Endometrium (tissue), 2 donors: ENCODE measurements at regions not wholly inside any gene's neighbourhood (a gene's known extent, or its start where the extent isn't known, plus 50 kb on each side); places are given as distances from the start of the nearest gene placed in this dataset.
"Not testable (repeated sequence)": the region's sequence is repeated elsewhere in the genome, so short reads cannot be mapped to it uniquely, and the experiment has no call there.

Experiments
- FAIRE-seq: peaks from 2 replicates; lab custom pipeline; 2012; peaks lifted over from hg19 to GRCh38; lab: Jason Lieb, UNC
- donor health status: control.
- donor health status: control.

DNA sequence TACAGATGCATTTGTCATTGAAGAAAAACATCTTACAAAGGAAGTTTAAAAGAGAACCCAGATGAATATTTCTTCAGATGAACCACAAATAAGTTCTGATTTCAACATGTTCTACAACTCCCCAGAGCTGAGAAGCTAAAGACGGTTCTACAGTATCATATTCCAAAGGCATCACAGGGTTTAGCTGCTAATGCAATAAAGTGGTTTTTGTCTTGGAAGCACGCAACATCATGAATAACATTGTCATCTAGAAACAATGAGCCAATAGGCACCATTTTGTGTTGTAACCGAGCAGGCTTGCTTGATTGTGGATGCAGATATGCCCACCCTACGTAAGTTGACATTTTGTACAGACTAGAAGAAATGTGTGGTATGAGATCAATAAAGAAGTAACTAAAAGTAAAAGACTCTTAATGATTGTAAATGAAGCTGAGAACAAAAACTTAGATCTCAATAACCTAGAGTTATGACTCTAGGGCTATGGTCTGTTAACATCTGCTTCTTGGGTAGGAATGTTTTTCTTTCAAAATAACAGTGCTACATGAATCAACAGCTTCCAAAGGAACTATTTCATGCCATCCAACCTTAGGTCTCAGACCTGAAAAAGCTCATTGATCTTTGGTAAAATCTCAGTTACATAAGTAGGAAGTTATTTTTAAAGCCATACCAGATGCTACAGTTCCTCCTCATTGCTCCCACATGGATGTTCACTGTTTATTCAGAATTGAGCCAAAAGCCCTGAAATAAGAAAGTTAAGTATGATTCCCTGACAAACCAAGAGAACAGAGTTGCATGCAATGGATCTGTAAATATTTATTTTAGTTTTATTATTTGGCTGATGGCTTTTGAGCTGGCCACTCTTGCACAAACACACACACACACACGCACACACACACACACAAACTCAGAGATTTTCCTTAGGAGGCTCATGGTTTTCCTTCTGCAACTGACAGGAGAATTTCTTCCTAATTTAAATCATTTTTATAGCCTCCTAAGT, 118.7 kb upstream of the SLCO6A1 start:
- FAIRE-seq: peak; percentile 97

DNA sequence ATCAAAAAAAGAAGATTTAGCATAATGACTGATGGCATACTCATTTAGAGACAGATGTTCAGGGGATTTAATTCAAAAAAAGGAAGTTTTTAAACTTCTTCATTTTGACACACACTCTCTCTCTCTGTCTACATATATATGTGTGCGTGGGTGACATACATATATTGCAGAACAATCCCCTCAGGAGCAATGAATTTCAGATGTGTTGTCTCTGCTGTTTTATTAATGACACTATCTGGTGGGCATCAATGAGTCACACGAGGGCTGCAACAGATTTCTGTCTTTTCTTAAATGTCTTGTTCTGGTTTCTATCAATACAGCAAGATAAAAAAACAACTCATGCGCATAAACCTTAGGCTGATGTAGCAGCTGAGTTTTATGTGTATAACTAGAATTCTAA, 123.5 kb upstream of the SLCO6A1 start:
- FAIRE-seq: no peak

DNA sequence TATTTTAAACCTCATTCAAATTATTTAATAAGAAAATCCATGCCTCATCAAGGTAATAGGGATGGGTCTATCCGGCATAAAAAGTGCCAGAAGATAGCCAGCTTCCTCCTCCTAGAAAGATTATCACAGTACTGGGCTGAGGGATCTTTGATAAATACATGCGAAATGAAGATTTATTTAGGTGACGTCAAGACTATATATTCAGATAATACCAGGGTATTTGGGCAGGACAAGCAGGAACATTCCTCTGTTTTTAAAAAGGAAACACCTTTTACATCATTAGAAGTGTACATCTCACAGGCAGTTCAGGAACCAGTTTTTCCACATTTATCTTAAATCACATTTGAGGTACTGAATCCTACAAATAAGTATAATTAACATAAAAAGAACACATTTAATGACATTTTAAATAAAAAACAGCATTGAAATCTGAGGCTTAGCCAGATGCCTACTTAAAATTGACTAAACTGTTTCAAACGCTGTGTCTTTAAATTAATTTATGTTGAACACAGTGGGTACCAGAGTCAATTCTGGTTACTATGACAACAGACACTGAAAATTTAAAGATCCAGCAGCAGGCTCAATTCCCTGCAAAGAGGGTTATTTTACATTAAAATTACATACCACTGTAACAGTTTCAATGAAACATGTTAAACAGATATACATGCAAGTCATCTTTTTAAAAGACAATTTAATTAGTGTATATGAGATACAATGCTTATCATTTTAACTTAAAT, 124.7 kb upstream of the SLCO6A1 start:
- FAIRE-seq: no peak

DNA sequence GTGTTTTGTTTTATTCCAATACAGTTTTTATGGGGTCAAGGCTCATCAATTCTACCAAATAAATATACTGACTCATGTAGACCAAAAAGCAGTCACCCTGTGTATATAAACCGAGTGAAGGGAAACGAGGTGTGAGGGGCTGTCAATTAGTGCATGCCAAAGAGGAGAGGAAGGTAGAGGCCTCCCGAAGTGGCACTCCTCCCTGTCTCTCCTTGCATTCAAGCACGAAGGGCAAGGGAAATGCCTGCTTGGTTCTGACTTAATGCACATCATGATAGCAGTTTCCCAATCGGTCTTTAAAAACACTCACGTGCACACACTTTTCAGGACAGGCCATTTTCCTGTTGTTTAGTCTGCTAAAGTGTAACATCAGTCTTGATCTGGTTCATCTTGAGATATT, 125.6 kb upstream of the SLCO6A1 start:
- FAIRE-seq: no peak

DNA sequence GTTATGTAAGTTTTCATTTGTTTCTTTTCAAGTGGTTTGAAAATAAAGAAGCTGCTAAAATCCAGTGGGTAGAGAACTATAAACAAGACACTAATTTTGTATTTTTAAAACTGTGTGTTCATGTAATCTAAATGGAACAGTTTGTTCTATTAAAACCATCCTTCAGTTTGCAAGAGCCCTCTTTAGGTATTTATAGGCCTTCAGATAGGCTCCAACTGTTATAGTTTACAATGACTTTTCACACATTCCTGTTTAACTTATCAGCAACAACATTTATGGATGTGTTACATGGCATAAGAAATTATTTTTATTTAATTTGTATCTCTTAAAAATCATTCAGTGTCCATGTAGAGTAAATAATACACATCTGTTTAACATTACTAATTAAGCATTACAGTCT, 126.7 kb upstream of the SLCO6A1 start:
- no peak for FAIRE-seq

DNA sequence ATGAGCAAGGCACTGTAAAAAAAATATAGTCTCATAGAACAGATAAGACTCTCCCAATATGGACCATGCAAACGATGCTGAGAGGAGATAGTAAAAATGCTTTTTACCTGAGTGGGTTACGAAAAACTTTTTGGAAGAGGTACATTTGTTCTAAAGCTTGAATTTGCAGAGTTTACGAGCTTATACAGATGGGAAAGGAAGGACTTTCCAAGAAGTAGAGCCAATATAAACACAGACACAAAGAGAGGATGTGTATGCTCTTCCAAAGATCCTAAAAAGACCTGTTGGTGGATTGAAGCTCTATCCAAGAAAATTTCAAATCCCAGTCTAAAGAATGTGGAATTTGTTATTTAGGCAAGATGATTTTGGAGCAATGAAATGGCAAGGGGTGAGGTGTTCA, 127.1 kb upstream of the SLCO6A1 start:
- FAIRE-seq: no peak

DNA sequence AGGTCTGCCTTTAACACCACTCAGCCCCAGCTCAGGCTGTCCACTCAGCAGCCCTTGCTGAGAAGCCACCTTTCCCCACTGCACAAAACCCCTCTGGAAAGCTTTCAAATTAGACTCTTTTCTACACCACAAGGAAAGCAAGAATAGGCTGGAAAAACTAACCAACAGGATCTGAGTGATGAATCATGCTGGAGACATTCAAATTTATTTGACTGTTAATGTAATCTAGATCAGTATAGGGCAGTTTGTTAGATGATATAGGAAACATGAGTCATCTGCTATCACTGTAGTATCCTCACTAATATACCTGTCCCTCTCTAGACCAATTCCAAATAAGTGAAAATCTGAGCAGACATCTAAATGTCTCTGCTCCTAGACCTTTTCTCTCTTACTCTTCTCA, 127.8 kb upstream of the PAM start:
- no peak for FAIRE-seq

DNA sequence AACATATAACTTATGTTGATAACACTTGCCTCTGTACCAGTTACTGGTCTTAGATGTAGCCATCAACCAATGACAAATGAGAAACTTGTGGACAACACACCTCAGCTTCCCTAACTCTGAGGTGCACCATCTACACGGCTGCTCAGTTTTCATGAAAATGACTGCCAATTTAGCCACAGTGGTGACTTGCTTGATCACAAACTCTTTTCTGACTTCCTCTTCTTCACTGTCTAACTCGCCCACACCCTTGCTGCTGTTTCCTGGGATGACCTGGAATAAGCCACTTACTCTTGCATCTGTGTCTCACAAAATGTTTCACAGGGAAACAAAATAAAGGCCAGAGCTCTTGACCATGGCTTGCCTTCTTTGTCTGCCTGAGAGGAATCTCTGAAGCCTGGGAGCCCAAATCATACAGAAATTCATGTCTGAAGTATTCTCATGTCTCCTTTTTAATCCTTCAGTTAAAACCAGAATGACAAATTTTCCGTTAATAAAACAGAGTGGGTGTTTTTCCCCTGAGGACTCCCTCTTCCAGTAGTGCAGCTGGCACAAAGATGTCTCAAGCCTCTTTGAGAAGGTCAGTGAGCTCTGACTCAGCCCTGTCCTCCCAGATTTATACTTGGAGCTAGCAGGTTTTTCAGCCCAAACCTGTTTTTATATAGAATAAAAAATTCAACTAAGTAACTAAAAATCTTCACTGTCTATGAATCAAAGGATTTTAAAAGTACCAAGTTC, 126.5 kb upstream of the PAM start:
- no peak for FAIRE-seq

DNA sequence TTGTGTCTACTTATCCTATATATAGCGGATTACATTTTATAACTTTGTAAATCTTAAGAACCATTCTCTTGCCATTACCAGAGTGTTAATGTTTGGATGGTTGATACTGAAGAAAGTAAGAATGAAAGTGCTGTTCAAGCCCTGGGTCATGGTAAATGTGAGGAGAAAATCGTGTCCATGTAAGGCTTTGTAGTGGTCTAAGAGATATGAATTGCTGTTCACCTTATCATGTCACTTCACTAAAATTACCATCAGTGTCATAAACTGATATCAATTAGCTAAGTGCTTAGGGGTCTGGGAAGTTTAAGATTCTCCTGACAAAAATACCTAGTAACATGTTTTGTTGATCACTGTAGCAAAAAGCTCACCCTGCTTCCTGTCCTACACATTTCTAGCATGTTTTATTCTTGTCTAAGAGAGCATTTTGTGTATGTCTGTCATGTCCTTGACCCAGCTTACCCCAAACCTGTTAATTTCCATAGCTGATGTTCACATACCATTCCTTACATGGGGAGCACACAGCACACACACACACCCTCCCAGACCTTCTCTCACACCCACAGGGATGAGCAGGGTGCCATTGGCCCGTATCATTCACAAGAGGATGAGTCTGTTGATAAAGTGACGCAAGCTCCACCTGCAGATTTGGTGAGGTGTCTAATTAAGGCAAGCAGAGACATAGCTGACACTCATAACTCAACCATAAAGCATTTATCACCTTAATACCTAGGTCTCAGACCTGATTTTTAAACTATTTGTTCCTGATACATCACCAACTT, 125.1 kb upstream of the PAM start:
- FAIRE-seq: no peak

DNA sequence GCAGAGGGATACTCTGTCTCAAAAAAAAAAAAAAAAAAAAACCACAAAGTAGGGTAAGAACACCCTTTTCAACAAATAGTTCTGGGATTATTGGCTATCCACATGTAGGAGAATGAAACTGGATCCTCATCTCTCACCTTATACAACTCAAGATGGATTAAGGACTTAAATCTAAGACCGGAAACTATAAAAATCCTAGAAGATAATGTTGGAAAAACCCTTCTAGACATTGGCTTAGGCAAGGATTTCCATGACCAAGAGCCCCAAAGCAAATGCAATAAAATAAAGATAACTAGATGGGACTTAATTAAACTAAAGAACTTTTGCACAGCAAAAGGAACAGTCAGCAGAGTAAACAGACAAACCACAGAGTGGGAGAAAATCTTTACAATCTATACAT, 119.7 kb upstream of the PAM start:
- FAIRE-seq: not testable (repeated sequence)

DNA sequence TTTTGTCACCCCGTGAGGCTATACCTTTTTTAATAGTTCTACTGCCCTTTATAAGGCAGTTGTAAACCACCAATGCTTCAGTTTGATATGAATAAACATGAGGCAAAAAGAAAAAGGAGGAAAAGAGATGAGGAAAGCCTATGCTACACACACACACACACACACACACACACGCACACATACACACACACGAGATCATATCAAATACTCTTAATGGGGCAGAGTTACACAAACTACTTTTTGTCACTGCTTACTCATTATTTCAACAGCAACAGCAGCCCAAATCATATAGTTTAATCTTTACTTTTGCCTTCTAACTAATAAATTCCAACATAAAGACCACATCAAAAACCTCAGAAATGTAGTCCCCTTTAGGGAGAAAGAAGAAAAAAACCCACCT, 116.8 kb upstream of the PAM start:
- no peak for FAIRE-seq

DNA sequence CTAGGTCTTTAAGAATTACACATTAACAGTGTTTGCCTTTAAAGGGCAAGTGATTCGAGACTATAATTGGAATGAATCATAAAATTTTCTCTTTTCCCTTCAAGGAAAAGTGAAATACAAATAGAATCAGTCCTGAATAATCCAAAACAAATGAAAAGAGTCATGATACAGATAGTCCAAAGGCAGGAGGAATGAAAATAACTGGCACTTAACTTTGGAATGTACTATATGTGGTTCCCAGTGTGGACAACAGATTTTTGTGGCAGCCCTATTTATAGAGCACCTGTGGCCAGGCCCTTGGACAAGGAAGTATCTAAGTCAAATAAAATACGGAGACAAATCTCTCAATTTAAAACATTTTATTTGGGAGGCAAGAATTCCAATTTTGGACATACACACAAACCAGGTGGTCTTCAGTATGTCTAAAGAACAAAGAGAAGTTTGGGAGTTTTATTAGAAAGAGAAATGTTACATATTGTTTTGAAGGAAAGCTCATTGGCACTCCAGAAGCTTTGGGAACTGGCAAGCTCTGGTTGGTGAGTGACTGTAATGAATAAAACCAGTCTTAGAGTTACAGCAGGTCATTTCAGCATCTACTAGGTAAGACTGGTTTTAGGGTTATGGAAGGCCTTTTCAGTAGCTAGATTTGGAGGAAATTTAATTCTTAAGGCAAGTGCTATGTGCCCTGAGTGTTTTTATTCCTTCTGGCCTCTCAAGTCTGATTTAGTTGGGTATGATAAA, 116.0 kb upstream of the PAM start:
- FAIRE-seq: no peak

DNA sequence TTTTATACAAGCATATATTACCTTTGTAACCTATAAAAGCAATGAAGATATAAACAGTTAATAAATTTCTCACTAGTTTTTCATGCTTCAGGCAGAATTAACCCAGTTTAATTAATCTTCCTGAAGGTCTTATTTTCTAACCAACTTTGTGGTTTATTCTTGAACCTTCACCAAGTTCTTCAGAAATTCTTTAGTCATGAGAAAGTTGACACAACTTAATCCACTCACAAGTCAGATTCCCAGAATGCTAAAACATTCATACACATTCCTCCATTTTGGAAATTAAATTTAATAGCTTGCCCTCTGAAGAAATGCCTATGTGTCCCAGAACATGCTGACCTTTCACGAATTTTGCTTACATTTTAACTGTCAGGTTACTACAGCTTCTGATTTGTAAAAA, 105.4 kb upstream of the PAM start:
- no peak for FAIRE-seq

DNA sequence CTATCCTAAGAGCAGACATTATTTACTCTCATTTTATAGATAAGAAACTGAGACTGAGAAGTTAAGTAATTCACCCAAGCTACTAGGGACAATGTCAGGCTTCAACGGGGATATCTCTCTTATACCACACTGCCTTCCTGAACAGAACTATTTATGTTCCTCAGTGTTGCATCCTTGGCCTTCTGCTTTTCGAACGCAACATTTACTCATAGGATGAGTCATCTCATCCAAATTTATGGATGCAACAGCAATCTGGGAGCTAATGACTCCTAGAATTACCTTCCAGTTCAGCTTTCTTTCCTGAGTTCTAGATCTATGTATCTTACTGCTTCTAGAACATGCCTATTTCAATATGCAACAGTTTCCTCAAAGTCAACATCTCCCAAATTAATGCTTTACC, 103.6 kb upstream of the PAM start:
- no peak for FAIRE-seq

DNA sequence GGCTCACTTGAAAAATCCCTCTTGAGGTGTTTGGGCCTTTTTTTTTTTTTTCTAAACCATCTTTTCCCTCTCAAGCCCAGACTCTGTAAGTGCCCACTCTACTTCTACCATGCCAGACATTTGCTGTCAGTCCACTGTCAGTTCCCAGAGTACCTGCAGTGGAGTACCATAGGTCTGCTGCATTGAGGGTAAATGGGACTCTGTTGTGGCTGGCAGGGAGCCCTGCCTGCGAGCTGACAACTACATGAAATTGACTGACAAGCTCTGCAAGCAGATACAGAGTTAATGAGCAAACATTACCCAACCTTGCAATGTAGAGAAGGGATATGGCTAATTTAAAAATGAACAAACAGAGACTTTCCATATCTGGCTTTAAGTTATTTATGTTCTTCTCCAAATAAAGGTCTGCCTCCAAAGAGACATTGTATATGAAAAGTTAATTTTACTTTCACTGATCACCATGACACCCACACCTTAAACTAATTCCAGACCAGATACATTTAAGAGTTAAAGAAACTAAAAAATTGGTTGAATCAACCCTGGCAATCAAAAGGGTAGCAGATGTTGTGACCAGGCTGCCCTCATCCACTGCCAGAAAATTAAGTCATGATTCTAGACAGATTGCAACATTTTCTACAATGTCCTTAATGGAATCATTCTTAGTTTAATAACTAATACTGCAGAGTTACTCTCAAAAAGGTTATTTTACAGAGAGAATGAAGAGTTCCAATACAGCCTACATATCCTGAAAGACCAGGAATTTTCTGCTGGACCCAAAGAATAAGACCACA, 100.4 kb upstream of the PAM start:
- no peak for FAIRE-seq

DNA sequence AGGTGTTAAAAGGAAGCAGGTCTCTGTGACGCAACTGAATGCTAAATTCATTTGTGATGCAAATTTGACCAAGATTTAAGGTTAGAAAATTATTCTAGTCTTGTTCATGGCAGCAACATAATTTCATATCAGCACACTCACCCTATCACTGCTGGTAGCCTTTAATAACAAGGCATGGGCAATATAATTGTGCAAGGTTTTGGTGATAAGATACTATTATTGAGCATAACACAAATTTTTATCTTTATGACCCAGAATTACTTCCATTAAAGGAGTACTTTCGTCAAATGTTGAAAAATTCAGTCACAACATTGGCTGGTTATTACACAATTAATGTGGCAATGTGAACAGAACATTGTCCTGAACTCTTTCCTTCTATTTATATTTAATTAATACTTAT, 96.0 kb upstream of the PAM start:
- no peak for FAIRE-seq

DNA sequence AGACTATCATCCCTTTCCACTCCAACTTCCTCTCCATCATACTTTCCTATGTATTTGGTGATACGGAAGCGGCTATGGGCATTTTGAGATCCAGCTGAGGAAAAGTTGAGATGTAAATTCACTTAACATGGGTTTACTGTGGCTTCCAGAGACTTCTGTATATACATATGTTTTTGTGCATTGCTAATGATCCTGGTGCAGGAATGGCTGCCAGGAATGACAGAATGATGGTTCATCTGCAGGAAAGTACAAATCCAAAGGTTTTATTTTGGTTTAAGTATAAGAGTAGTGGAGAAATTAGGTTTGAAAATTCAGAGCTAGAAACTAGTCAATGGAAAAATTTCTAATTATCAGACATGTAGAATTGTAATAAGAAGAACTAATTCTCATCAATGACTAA, 95.0 kb upstream of the PAM start:
- FAIRE-seq: no peak

DNA sequence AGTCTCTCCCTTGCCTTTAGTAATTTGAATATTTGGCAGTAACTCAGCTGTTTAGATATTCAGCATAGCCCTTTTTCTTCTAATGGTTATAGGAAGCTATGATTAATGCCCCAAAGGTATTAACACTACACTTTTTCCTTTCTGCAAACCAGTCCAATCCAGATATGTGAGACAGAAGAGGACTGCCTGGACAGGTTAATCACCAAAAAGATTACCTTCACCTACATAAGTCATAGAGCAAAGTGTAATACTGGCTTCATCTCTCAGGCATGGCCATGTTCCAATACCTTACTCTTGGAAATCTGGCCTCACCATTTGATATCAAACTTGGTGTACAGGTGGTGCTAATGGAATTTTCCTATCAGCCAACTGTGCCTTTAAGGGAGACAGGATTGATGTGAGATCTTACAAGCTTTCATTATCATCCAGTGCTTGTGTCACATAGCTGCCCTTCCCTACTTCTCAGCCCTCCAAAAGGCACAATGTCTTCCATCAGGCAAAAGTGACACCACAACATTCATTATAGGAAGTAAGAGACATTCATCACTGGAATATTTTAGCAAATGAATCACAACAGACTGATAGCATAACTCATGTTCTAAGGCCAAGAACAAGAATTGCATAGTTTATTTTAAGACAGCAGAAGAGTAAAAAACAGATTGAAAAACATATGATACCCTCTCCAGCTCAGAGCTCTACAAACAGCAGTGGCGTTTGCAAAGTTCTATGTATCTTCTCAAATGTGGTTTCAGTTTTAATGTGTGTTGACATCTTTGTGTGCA, 91.2 kb upstream of the PAM start:
- no peak for FAIRE-seq

DNA sequence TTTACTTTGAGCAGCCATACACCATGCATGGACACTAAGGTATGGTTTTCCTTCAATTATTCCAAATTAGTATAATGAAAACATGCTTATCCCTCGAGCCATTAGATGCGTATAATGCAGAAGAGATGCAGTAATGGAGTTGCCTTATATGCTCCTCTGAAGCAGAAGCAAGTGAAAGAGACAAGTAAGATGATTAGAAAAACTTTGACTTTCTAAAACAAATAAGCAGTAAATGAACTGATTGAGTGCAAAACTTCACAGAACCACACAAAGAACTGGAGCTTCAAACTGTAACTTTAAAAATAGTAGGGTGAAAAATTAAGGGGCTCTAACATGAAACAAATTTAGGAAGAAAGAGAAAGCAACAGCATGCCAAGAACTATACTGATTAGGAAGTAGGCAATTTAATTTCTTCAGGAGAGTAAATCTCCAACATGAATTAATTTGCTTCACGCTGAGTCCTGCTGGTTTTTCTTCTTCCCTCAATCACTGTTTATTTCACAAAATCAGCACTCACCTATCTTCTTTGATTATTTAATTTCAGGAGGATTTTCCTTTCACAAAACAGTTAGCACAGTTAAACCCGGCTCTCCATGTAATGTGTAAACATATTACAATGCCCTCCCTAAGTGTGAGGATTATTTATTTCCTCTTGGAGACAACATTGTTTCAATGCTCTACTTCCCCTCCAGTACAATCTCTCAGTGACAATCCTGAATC, 90.3 kb upstream of the PAM start:
- no peak for FAIRE-seq
